IMR-90 (cell line): ENCODE measurements at regions not wholly inside any gene's neighbourhood (a gene's known extent, or its start where the extent isn't known, plus 50 kb on each side); places are given as distances from the start of the nearest gene placed in this dataset.
A peak's percentile ranks its signal among the peaks of the same experiment; 100 is the strongest.

Source experiments
- ATAC-seq: fragments of 200-7000 bp; cut with Tn5 transposase; 2 replicates; pipeline ENCODE4 v1.9.1; 2020; ENCODE audit warnings: low read depth, mild to moderate bottlenecking, moderate library complexity
- BruUV-seq: library from RNA; stranded (reverse); fragments of 400-500 nt; replicated peaks from 2 replicates; lab custom pipeline; 2021; lab: Mats Ljungman, UMichigan
- CTCF ChIA-PET: fragments of 300-600 bp; formaldehyde crosslinking; extraction: SDS; loops from one replicate; lab custom pipeline; 2021; ENCODE audit warnings: antibody characterized with exemption; lab: Yijun Ruan, JAX
- POLR2A ChIA-PET: fragments of 300-600 bp; sonication (Branson Sonifier 250); formaldehyde crosslinking; loops from one replicate; lab custom pipeline; 2022; ENCODE audit warnings: antibody characterized with exemption; ENCODE audit not compliant: unreplicated experiment; lab: Charles Lee
- DNase-seq: peaks from one replicate; pipeline ENCODE4 v3.0.0; 2013
- H2AFZ ChIP-seq: replicated peaks from 2 replicates; pipeline ENCODE3; 2013; ENCODE audit warnings: low read length, mild to moderate bottlenecking; ENCODE audit not compliant: poor library complexity
- H2AK5ac ChIP-seq: 2 replicates; pipeline ENCODE4 v1.6.1; 2013; ENCODE audit warnings: low read depth, low read length, inconsistent platforms
- H2AK9ac ChIP-seq: replicated peaks from 2 replicates; pipeline ENCODE3; 2013; ENCODE audit warnings: mild to moderate bottlenecking, low read depth, low read length, moderate library complexity; ENCODE audit not compliant: poor library complexity
- H2BK120ac ChIP-seq: 2 replicates; pipeline ENCODE4 v1.6.1; 2013; ENCODE audit warnings: low read depth, low read length, inconsistent platforms
- H2BK15ac ChIP-seq: 3 replicates; pipeline ENCODE4 v1.6.1; 2013; ENCODE audit warnings: low read depth, low read length, inconsistent platforms
- H2BK20ac ChIP-seq: 2 replicates; pipeline ENCODE4 v1.6.1; 2013; ENCODE audit warnings: low read depth, mild to moderate bottlenecking, inconsistent platforms, low read length, moderate library complexity
- H2BK5ac ChIP-seq: 2 replicates; pipeline ENCODE4 v1.6.1; 2013; ENCODE audit warnings: mild to moderate bottlenecking, low read depth, low read length, inconsistent platforms; ENCODE audit not compliant: poor library complexity, severe bottlenecking
- H3K14ac ChIP-seq: replicated peaks from 2 replicates; pipeline ENCODE4 v1.6.1; 2013; ENCODE audit warnings: low read depth, low read length, inconsistent platforms
- H3K18ac ChIP-seq: 2 replicates; pipeline ENCODE4 v1.6.1; 2013; ENCODE audit warnings: low read depth, low read length, control low read depth
- H3K23ac ChIP-seq: 2 replicates; pipeline ENCODE4 v1.6.1; 2013; ENCODE audit warnings: low read depth, low read length, inconsistent platforms
- H3K27ac ChIP-seq: 2 replicates; pipeline ENCODE4 v1.5.1; 2013; ENCODE audit warnings: mild to moderate bottlenecking, control low read depth, low read length; ENCODE audit not compliant: insufficient read depth
- H3K27me3 ChIP-seq: 2 replicates; pipeline ENCODE4 v1.6.1; 2013; ENCODE audit warnings: low read length; ENCODE audit not compliant: control insufficient read depth, insufficient read depth
- H3K36me3 ChIP-seq: 2 replicates; pipeline ENCODE4 v1.6.1; 2013; ENCODE audit warnings: low read length, mixed read lengths; ENCODE audit not compliant: control insufficient read depth, insufficient read depth
- H3K4ac ChIP-seq: 2 replicates; pipeline ENCODE4 v1.6.1; 2013; ENCODE audit warnings: low read depth, low read length, inconsistent platforms
- H3K4me1 ChIP-seq: 2 replicates; pipeline ENCODE4 v1.6.1; 2013; ENCODE audit warnings: low read length, mixed read lengths; ENCODE audit not compliant: control insufficient read depth, insufficient read depth
- H3K4me2 ChIP-seq: 2 replicates; pipeline ENCODE4 v1.6.1; 2013; ENCODE audit warnings: low read depth, mild to moderate bottlenecking, control low read depth, low read length, moderate library complexity
- H3K4me3 ChIP-seq: 2 replicates; pipeline ENCODE4 v1.5.1; 2013; ENCODE audit warnings: low read depth, mild to moderate bottlenecking, control low read depth, low read length, moderate library complexity; ENCODE audit not compliant: insufficient read depth
- H3K56ac ChIP-seq: 2 replicates; pipeline ENCODE4 v1.6.1; 2013; ENCODE audit warnings: low read length, inconsistent platforms; ENCODE audit not compliant: insufficient read depth; ENCODE audit errors: extremely low read depth
- H3K79me1 ChIP-seq, 2 experiments: 2 replicates each; pipeline ENCODE4 v1.6.1; 2013; ENCODE audit warnings: low read length in 2 of 2, inconsistent platforms in 1 of 2, low read depth in 1 of 2
- H3K9ac ChIP-seq: 2 replicates; pipeline ENCODE4 v1.6.1; 2013; ENCODE audit warnings: low read depth, low read length, control low read depth
- H3K9me1 ChIP-seq: 2 replicates; pipeline ENCODE4 v1.6.1; 2013; ENCODE audit warnings: low read length, inconsistent platforms; ENCODE audit not compliant: insufficient read depth
- H3K9me3 ChIP-seq: 2 replicates; pipeline ENCODE4 v1.6.1; 2013; ENCODE audit warnings: low read length; ENCODE audit not compliant: control insufficient read depth, insufficient read depth
- H4K20me1 ChIP-seq: 2 replicates; pipeline ENCODE4 v1.6.1; 2013; ENCODE audit warnings: low read length, inconsistent platforms; ENCODE audit not compliant: insufficient read depth
- H4K5ac ChIP-seq: 2 replicates; pipeline ENCODE4 v1.6.1; 2013; ENCODE audit warnings: mild to moderate bottlenecking, low read depth, low read length, control low read depth
- H4K8ac ChIP-seq, 2 experiments: 2 replicates each; pipeline ENCODE4 v1.6.1; 2013; ENCODE audit warnings: low read depth in 2 of 2, low read length in 2 of 2, control low read depth in 1 of 2, inconsistent platforms in 1 of 2
- H4K91ac ChIP-seq: 2 replicates; pipeline ENCODE4 v1.6.1; 2013; ENCODE audit warnings: low read depth, low read length, inconsistent platforms; ENCODE audit not compliant: insufficient read depth
- BHLHE40 ChIP-seq: fragments of 150-350 bp; IDR thresholded peaks from 2 replicates; pipeline ENCODE4 v1.6.1; 2016; ENCODE audit warnings: mild to moderate bottlenecking, low read depth, low read length
- CHD1 ChIP-seq: IDR thresholded peaks from 2 replicates; pipeline ENCODE4 v1.6.1; 2012; ENCODE audit warnings: low read depth, low read length, improper control_type of control experiment
- FOS ChIP-seq: fragments of 150-350 bp; IDR thresholded peaks from 2 replicates; pipeline ENCODE4 v1.6.1; 2016; ENCODE audit warnings: low read depth, low read length
- MAZ ChIP-seq: IDR thresholded peaks from 2 replicates; pipeline ENCODE4 v1.6.1; 2012; ENCODE audit warnings: low read depth, mild to moderate bottlenecking, low read length, improper control_type of control experiment, moderate library complexity, borderline replicate concordance
- RAD21 ChIP-seq: IDR thresholded peaks from 2 replicates; pipeline ENCODE4 v1.6.1; 2012; ENCODE audit warnings: low read length, improper control_type of control experiment
- RCOR1 ChIP-seq: IDR thresholded peaks from 2 replicates; pipeline ENCODE4 v1.6.1; 2012; ENCODE audit warnings: mild to moderate bottlenecking, low read length, improper control_type of control experiment; ENCODE audit not compliant: insufficient replicate concordance
- WGBS, 2 experiments: methylation state at CpG; one replicate each; pipeline versions ENCODE4 v1.1.5 to v1.1.7; 2013; ENCODE audit warnings: missing lambda C conversion rate in 2 of 2; ENCODE audit not compliant: insufficient read length in 1 of 2; ENCODE audit errors: extremely low coverage in 2 of 2; 5-methylcytosine and 5-hydroxymethylcytosine counted together
- dilution Hi-C: fragments of 300-500 bp; cut with HindIII; formaldehyde crosslinking; loops from one replicate; pipeline ENCODE4 v1.14.3; 2018; ENCODE audit warnings: low sequenced_read_pairs; ENCODE audit not compliant: unreplicated experiment
- in situ Hi-C: fragments of 300-500 bp; cut with MboI; formaldehyde crosslinking; loops from 3 replicates; pipeline ENCODE4 v1.14.3; 2019; ENCODE audit warnings: low sequenced_read_pairs, inconsistent platforms, mixed read lengths
- intact Hi-C: fragments of 100-400 bp; cut with micrococcal nuclease; formaldehyde crosslinking; loops from 2 replicates; pipeline ENCODE4 v1.10.0; 2022
- TF ChIP-seq, protein P1 (sequence below): fragments of 150-350 bp; IDR thresholded peaks from 2 replicates; pipeline ENCODE4 v1.6.1; 2016; ENCODE audit warnings: low read depth, mild to moderate bottlenecking, low read length, moderate library complexity, borderline replicate concordance

GRCh38 chr2:231655488-231655887 lies 52.8 kb upstream of the PTMA start:
- Histone ChIP-seq H3K9me1 (no peaks in the 10 kb centered on the region), H3K23ac (no peak overlapping the region), H2AK5ac (no peak overlapping the region), H3K14ac (no peak overlapping the region), H2BK15ac (no peak overlapping the region), H3K4ac (no peak overlapping the region), H3K36me3 (no peaks in the 10 kb centered on the region), H4K91ac (no peak overlapping the region), H3K4me1 (no peaks in the 10 kb centered on the region), H4K5ac (no peak overlapping the region), H2AFZ (peak overlapping the region; percentile 33), H2AK9ac (no peak overlapping the region), H3K79me1 (no peaks in the 10 kb centered on the region), H3K56ac (no peak overlapping the region), H3K27me3 (no peaks in the 10 kb centered on the region), H3K18ac (no peak overlapping the region), H2BK20ac (no peak overlapping the region), H4K20me1 (no peaks in the 10 kb centered on the region), H3K4me3 (no peak overlapping the region), H3K9me3 (no peaks in the 10 kb centered on the region), H3K9ac (no peak overlapping the region), H3K4me2 (no peak overlapping the region), H4K8ac (no peak overlapping the region), H3K27ac (no peak overlapping the region), H2BK5ac (no peak overlapping the region), H2BK120ac (no peak overlapping the region)
- whole genome bisulfite sequencing, 2 experiments, result 62% methylated on average over 5 of the region's 8 CpGs; no CpG with 5 or more reads in 1 of the 2 experiments
- intact Hi-C loops, result no loop called here
- dilution Hi-C loops, result no loop called here
- BruUV-seq, result no TSS peak
- DNase-seq (no peak), ATAC-seq (no peak)
- TF ChIP-seq, protein P1, sequence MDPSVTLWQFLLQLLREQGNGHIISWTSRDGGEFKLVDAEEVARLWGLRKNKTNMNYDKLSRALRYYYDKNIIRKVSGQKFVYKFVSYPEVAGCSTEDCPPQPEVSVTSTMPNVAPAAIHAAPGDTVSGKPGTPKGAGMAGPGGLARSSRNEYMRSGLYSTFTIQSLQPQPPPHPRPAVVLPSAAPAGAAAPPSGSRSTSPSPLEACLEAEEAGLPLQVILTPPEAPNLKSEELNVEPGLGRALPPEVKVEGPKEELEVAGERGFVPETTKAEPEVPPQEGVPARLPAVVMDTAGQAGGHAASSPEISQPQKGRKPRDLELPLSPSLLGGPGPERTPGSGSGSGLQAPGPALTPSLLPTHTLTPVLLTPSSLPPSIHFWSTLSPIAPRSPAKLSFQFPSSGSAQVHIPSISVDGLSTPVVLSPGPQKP, result no peak
- no peak for TF ChIP-seq CHD1
- TF ChIP-seq MAZ, result no peak
- no peak for TF ChIP-seq RAD21
- no peak for TF ChIP-seq FOS
- TF ChIP-seq RCOR1, result no peak
- no peak for TF ChIP-seq BHLHE40
- in situ Hi-C loops, result no loop called here
- POLR2A ChIA-PET, result no interaction called here
- CTCF ChIA-PET, result no interaction called here
